GM12892 (cell line): ENCODE measurements at regions not wholly inside any gene's neighbourhood (a gene's known extent, or its start where the extent isn't known, plus 50 kb on each side); places are given as distances from the start of the nearest gene placed in this dataset.

Experiments
- POLR2A ChIP-seq: IDR thresholded peaks from 2 replicates; pipeline ENCODE4 v1.6.1; 2011; ENCODE audit warnings: low read depth, low read length, control low read depth
- TAF1 ChIP-seq: IDR thresholded peaks from 2 replicates; pipeline ENCODE4 v1.6.1; 2011; ENCODE audit warnings: low read depth, mild to moderate bottlenecking, control low read depth, low read length, borderline replicate concordance

GRCh38 chr14:22472466-22472865 is 116.6 kb downstream of the DAD1 start:
- no peak for TF ChIP-seq POLR2A
- TF ChIP-seq TAF1 = no peak
